ENCODE measurements at regions not wholly inside any gene's neighbourhood (a gene's known extent, or its start where the extent isn't known, plus 50 kb on each side); places are given as distances from the start of the nearest gene placed in this dataset.

GRCh38 chr9:1776668-1777067 lies 238.5 kb upstream of the SMARCA2 start:
- no peak for DNase-seq (ENCODE audit: low spot score)
- TF ChIP-seq, protein P1, sequence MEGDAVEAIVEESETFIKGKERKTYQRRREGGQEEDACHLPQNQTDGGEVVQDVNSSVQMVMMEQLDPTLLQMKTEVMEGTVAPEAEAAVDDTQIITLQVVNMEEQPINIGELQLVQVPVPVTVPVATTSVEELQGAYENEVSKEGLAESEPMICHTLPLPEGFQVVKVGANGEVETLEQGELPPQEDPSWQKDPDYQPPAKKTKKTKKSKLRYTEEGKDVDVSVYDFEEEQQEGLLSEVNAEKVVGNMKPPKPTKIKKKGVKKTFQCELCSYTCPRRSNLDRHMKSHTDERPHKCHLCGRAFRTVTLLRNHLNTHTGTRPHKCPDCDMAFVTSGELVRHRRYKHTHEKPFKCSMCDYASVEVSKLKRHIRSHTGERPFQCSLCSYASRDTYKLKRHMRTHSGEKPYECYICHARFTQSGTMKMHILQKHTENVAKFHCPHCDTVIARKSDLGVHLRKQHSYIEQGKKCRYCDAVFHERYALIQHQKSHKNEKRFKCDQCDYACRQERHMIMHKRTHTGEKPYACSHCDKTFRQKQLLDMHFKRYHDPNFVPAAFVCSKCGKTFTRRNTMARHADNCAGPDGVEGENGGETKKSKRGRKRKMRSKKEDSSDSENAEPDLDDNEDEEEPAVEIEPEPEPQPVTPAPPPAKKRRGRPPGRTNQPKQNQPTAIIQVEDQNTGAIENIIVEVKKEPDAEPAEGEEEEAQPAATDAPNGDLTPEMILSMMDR (IDR thresholded peaks at IDR 0.05; ENCODE audit: borderline replicate concordance, control extremely low read depth, extremely low read depth, insufficient read depth, missing control alignments): no peak
- in situ Hi-C loops (cut with MboI; ENCODE audit: low sequenced_read_pairs, unreplicated experiment): no loop called here

GRCh38 chr9:1791191-1791590 lies 224.0 kb upstream of the SMARCA2 start:
- no peak for DNase-seq (ENCODE audit: low spot score)
- TF ChIP-seq, protein P1 (IDR thresholded peaks at IDR 0.05; ENCODE audit: borderline replicate concordance, control extremely low read depth, extremely low read depth, insufficient read depth, missing control alignments): no peak
- in situ Hi-C loops (cut with MboI; ENCODE audit: low sequenced_read_pairs, unreplicated experiment): no loop called here

- in situ Hi-C loops (cut with MboI; ENCODE audit: low sequenced_read_pairs, unreplicated experiment): no loop called here
- TF ChIP-seq, protein P1 (IDR thresholded peaks at IDR 0.05; ENCODE audit: borderline replicate concordance, control extremely low read depth, extremely low read depth, insufficient read depth, missing control alignments): no peak
- no peak for DNase-seq (ENCODE audit: low spot score)
These were observed 220.4 kb upstream of the SMARCA2 start for GRCh38 chr9:1794547-1795270.

- TF ChIP-seq, protein P1 (IDR thresholded peaks at IDR 0.05; ENCODE audit: borderline replicate concordance, control extremely low read depth, extremely low read depth, insufficient read depth, missing control alignments): no peak
- in situ Hi-C loops (cut with MboI; ENCODE audit: low sequenced_read_pairs, unreplicated experiment): no loop called here
- DNase-seq (ENCODE audit: low spot score): no peak
These were observed 210.8 kb upstream of the SMARCA2 start for GRCh38 chr9:1804128-1804865.

- TF ChIP-seq, protein P1 (IDR thresholded peaks at IDR 0.05; ENCODE audit: borderline replicate concordance, control extremely low read depth, extremely low read depth, insufficient read depth, missing control alignments): no peak
- in situ Hi-C loops (cut with MboI; ENCODE audit: low sequenced_read_pairs, unreplicated experiment): no loop called here
- DNase-seq (ENCODE audit: low spot score): no peak
These were observed 185.4 kb upstream of the SMARCA2 start for GRCh38 chr9:1829719-1830118.

DNA sequence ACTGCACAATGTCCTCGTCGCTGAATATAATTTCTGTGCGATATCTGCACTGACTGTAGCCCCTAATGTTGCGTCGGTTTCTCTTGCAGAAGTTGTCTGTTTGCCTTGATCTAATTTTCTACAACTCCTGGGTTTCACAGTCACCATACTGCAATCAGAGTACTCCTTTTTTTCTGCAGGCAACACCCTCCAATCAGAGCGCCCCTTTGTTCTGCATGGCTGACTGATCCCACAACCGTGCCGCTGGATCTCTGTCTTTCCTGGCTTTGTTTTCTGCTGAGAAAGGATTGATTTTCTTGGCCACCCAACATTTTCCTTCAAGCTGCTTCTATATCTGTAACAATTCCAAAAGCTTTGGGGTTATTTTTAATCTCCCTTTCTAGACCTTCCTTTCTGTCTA lies 182.2 kb upstream of the SMARCA2 start:
- in situ Hi-C loops (cut with MboI; ENCODE audit: low sequenced_read_pairs, unreplicated experiment): no loop called here
- DNase-seq (ENCODE audit: low spot score): no peak
- TF ChIP-seq, protein P1 (IDR thresholded peaks at IDR 0.05; ENCODE audit: borderline replicate concordance, control extremely low read depth, extremely low read depth, insufficient read depth, missing control alignments): no peak

All from GM13976 (cell line).